Endothelial cell of umbilical vein (primary cell): ENCODE measurements at regions not wholly inside any gene's neighbourhood (a gene's known extent, or its start where the extent isn't known, plus 50 kb on each side); places are given as distances from the start of the nearest gene placed in this dataset.

Experiments
- BruUV-seq: library from RNA; stranded (reverse); fragments of 400-500 nt; replicated peaks from 2 replicates; lab custom pipeline; 2021; lab: Mats Ljungman, UMichigan
- CTCF ChIA-PET: fragments of 300-600, 350-600 bp; sonication (Branson Sonifier 250); formaldehyde crosslinking; loops from one replicate; lab custom pipeline; 2021; ENCODE audit warnings: antibody characterized with exemption, inconsistent platforms; lab: Charles Lee
- POLR2A ChIA-PET: fragments of 300-600, 350-600 bp; sonication (Branson Sonifier 250); formaldehyde crosslinking; loops from one replicate; lab custom pipeline; 2021; ENCODE audit warnings: antibody characterized with exemption, inconsistent platforms; lab: Charles Lee
- DNase-seq: peaks from one replicate; pipeline ENCODE4 v3.0.0-alpha.2; 2011; ENCODE audit warnings: low read depth, low spot score
- FAIRE-seq: peaks from 2 replicates; lab custom pipeline; 2011; peaks lifted over from hg19 to GRCh38; lab: Jason Lieb, UNC
- H2AFZ ChIP-seq: 2 replicates; pipeline ENCODE4 v1.6.0; 2012; ENCODE audit warnings: low read depth, low read length, control low read depth, inconsistent platforms
- H3K27ac ChIP-seq: 2 replicates; pipeline ENCODE4 v1.5.1; 2011; ENCODE audit warnings: low read depth, mild to moderate bottlenecking, control low read depth, low read length, moderate library complexity; ENCODE audit not compliant: insufficient read depth
- H3K27me3 ChIP-seq, 2 experiments: 2 replicates each; pipeline versions ENCODE4 v1.6.0 to v1.6.1; 2011; ENCODE audit warnings: low read length in 2 of 2, mixed read lengths in 1 of 2; ENCODE audit not compliant: control insufficient read depth in 2 of 2, insufficient read depth in 2 of 2
- H3K36me3 ChIP-seq, 2 experiments: 2 replicates in 1 of 2; 3 replicates in 1 of 2; pipeline ENCODE4 v1.5.1; 2011; ENCODE audit warnings: low read length in 2 of 2, mild to moderate bottlenecking in 1 of 2, moderate library complexity in 1 of 2; ENCODE audit not compliant: control insufficient read depth in 2 of 2, insufficient read depth in 2 of 2; ENCODE audit errors: extremely low read depth in 1 of 2
- H3K4me1 ChIP-seq: 3 replicates; pipeline ENCODE4 v1.5.1; 2011; ENCODE audit warnings: mild to moderate bottlenecking, low read length; ENCODE audit not compliant: control insufficient read depth, insufficient read depth; ENCODE audit errors: extremely low read depth
- H3K4me2 ChIP-seq: 2 replicates; pipeline ENCODE4 v1.6.1; 2011; ENCODE audit warnings: low read length, control low read depth, mixed read lengths; ENCODE audit not compliant: insufficient read depth
- H3K4me3 ChIP-seq, 3 experiments: fragments of 200-600 bp in 1 of 3; sonication (generic), shearing (Covaris generic) in 1 of 3; replicated peaks in 1 of 3; 2 replicates each; pipeline ENCODE4 v1.5.1; 2011 to 2016; ENCODE audit warnings: control low read depth in 3 of 3, low read length in 3 of 3, mild to moderate bottlenecking in 2 of 3, inconsistent platforms in 1 of 3, low read depth in 1 of 3, moderate library complexity in 1 of 3; ENCODE audit not compliant: insufficient read depth in 1 of 3
- H3K79me2 ChIP-seq: 2 replicates; pipeline ENCODE4 v1.6.0; 2012; ENCODE audit warnings: low read length, inconsistent platforms; ENCODE audit not compliant: control insufficient read depth, insufficient read depth
- H3K9ac ChIP-seq: replicated peaks from 2 replicates; pipeline ENCODE3; 2011; ENCODE audit warnings: low read length, control low read depth; ENCODE audit not compliant: insufficient read depth; ENCODE audit errors: extremely low read depth
- H3K9me1 ChIP-seq: replicated peaks from 3 replicates; pipeline ENCODE4 v1.6.0; 2011; ENCODE audit warnings: mild to moderate bottlenecking, low read length; ENCODE audit not compliant: control insufficient read depth, insufficient read depth; ENCODE audit errors: extremely low read depth
- H3K9me3 ChIP-seq: replicated peaks from 2 replicates; pipeline ENCODE4 v1.5.1; 2012; ENCODE audit warnings: low read length, inconsistent platforms; ENCODE audit not compliant: control insufficient read depth, insufficient read depth
- H4K20me1 ChIP-seq: replicated peaks from 2 replicates; pipeline ENCODE3; 2011; ENCODE audit warnings: mild to moderate bottlenecking, low read length; ENCODE audit not compliant: control insufficient read depth, insufficient read depth; ENCODE audit errors: extremely low read depth
- CTCF ChIP-seq, 2 donors: IDR thresholded peaks; 1 replicate in 1 of 2; 2 replicates in 1 of 2; pipeline ENCODE4 v1.5.1; 2011; ENCODE audit warnings: low read length in 2 of 2, mild to moderate bottlenecking in 2 of 2, moderate library complexity in 2 of 2, control low read depth in 1 of 2, inconsistent platforms in 1 of 2, low read depth in 1 of 2; ENCODE audit not compliant: insufficient read depth in 1 of 2; ENCODE audit errors: extremely low read depth in 1 of 2
- EZH2 ChIP-seq: IDR thresholded peaks from 2 replicates; pipeline ENCODE4 v1.6.1; 2012; ENCODE audit warnings: borderline replicate concordance, low read depth, mild to moderate bottlenecking, moderate library complexity, low read length, inconsistent platforms; ENCODE audit not compliant: severe bottlenecking
- FOS ChIP-seq: IDR thresholded peaks from 2 replicates; pipeline ENCODE4 v1.6.1; 2011; ENCODE audit warnings: mild to moderate bottlenecking, low read length, moderate library complexity, borderline replicate concordance; ENCODE audit not compliant: insufficient read depth
- GATA2 ChIP-seq: IDR thresholded peaks from 2 replicates; pipeline ENCODE4 v1.7.0; 2011; ENCODE audit warnings: low read depth, mild to moderate bottlenecking, moderate library complexity, mixed read lengths, low read length; ENCODE audit not compliant: insufficient read length, insufficient read depth
- JUN ChIP-seq: IDR thresholded peaks from 2 replicates; pipeline ENCODE4 v1.6.1; 2011; ENCODE audit warnings: borderline replicate concordance, low read depth; ENCODE audit not compliant: insufficient read length, insufficient read depth
- MAX ChIP-seq: IDR thresholded peaks from 2 replicates; pipeline ENCODE4 v1.6.1; 2011; ENCODE audit not compliant: insufficient read depth, insufficient read length
- MYC ChIP-seq: IDR thresholded peaks from one replicate; pipeline ENCODE4 v1.6.1; 2011; ENCODE audit warnings: mild to moderate bottlenecking, low read depth, low read length
- POLR2A ChIP-seq: IDR thresholded peaks from 2 replicates; pipeline ENCODE4 v1.6.1; 2012; ENCODE audit warnings: low read depth, mild to moderate bottlenecking, control low read depth, low read length
- POLR2AphosphoS5 ChIP-seq: IDR thresholded peaks from 2 replicates; pipeline ENCODE4 v1.6.1; 2012; ENCODE audit warnings: low read depth, mild to moderate bottlenecking, control low read depth, low read length, moderate library complexity; ENCODE audit not compliant: insufficient read depth
- dilution Hi-C: fragments of 300-500 bp; cut with MboI; formaldehyde crosslinking; loops from one replicate; pipeline ENCODE4 v1.15.0; 2019; ENCODE audit warnings: low sequenced_read_pairs; ENCODE audit not compliant: extremely low pct_ligation_motif_present
- intact Hi-C: fragments of 100-400 bp; cut with micrococcal nuclease; formaldehyde crosslinking; loops from one replicate; pipeline ENCODE4 v1.10.0; 2022

- Histone ChIP-seq H3K27me3 (no peaks in the 10 kb centered on the region), H3K4me2 (no peak overlapping the region), H3K9ac (no peak overlapping the region), H4K20me1 (no peaks in the 10 kb centered on the region), H3K36me3 (no peaks in the 10 kb centered on the region), H3K9me3 (no peaks in the 10 kb centered on the region), H3K4me3 (no peak overlapping the region), H3K27ac (no peak overlapping the region), H3K4me1 (no peaks in the 10 kb centered on the region), H3K9me1 (no peaks in the 10 kb centered on the region), H2AFZ (no peak overlapping the region), H3K79me2 (no peaks in the 10 kb centered on the region)
- BruUV-seq, result no TSS peak
- dilution Hi-C loops, result no loop called here
- DNase-seq, result no peak
- CTCF ChIA-PET, result interaction anchor here (1.1 kb wide), 1 partner anchor 54 kb away, joined by 3 read pairs; no protein-coding TSS in a partner anchor
- intact Hi-C loops, result no loop called here
- TF ChIP-seq FOS (no peak), MYC (no peak), EZH2 (no peak), JUN (no peak), POLR2AphosphoS5 (no peak), MAX (no peak), CTCF (IDR thresholded peaks at IDR 0.05; ENCODE audit: extremely low read depth in 1 of 2, insufficient read depth in 1 of 2, low read depth in 1 of 2, low read length in 2 of 2) (no peak), GATA2 (no peak), POLR2A (no peak)
- POLR2A ChIA-PET, result no interaction called here
- FAIRE-seq, result no peak
These were observed 175.0 kb downstream of the C3orf38 start for GRCh38 chr3:88324788-88325187.
